ENCODE measurements at regions not wholly inside any gene's neighbourhood (a gene's known extent, or its start where the extent isn't known, plus 50 kb on each side); places are given as distances from the start of the nearest gene placed in this dataset.
"Not testable (repeated sequence)": the region's sequence is repeated elsewhere in the genome, so short reads cannot be mapped to it uniquely, and the experiment has no call there.

DNA sequence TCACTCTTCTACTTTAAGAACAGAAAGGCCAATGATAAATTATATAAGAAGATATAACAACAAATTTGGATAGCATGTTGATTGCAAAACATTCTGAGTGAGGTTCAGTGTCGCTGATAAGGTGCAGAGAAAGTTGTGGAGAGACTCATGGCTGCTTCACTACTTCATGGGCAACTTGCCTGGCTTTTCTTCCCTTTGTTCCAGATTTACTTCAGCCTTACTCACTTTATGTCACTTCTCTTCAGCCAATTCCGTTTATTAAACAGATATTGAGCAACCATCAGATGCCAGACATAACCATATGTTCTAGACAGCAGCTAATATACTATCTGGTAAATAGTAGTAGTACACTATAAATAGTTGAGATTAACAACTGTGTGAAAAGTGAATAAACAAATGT, 150.0 kb upstream of the CHL1 start:
- Histone ChIP-seq H3K27me3 (ENCODE audit: low read depth, low read length) (no peaks in the 10 kb centered on the region), H3K4me1 (ENCODE audit: control insufficient read depth in 1 of 2, insufficient read depth in 2 of 2, low read length in 2 of 2) (no peaks in the 10 kb centered on the region), H3K9me3 (ENCODE audit: control insufficient read depth in 1 of 2, low read length in 2 of 2) (no peaks in the 10 kb centered on the region), H3K27ac (ENCODE audit: low read length) (no peak overlapping the region), H3K36me3 (ENCODE audit: control insufficient read depth in 1 of 2, insufficient read depth in 2 of 2, low read length in 2 of 2) (no peaks in the 10 kb centered on the region), H3K4me3 (ENCODE audit: low read depth in 1 of 2, low read length in 2 of 2) (no peak overlapping the region)

DNA sequence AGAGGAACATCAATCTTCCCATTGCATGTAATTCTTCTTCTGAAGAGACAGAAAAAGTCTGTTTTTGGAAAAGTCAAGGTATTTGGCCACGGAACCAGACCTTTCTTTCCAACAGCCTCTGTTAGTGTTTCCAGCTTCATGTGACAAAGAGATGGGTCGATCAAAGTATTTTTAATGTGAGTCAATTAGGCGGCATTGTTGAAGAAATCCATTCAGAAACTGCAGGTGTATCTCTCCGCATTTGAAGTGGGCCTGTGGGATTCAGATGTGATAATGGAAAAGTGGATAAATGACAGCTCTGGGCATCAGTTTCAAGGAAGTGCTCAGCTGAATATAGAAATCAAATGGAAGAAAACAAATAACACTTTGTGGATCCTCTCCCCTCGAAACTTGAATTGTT, 143.1 kb upstream of the CHL1 start:
- H3K27me3 ChIP-seq (ENCODE audit: low read depth, low read length); H3K4me3 ChIP-seq (ENCODE audit: low read depth in 1 of 2, low read length in 2 of 2); H3K9me3 ChIP-seq (ENCODE audit: control insufficient read depth in 1 of 2, low read length in 2 of 2); H3K36me3 ChIP-seq (ENCODE audit: control insufficient read depth in 1 of 2, insufficient read depth in 2 of 2, low read length in 2 of 2); H3K4me1 ChIP-seq (ENCODE audit: control insufficient read depth in 1 of 2, insufficient read depth in 2 of 2, low read length in 2 of 2); H3K27ac ChIP-seq (ENCODE audit: low read length): not testable (repeated sequence)

DNA sequence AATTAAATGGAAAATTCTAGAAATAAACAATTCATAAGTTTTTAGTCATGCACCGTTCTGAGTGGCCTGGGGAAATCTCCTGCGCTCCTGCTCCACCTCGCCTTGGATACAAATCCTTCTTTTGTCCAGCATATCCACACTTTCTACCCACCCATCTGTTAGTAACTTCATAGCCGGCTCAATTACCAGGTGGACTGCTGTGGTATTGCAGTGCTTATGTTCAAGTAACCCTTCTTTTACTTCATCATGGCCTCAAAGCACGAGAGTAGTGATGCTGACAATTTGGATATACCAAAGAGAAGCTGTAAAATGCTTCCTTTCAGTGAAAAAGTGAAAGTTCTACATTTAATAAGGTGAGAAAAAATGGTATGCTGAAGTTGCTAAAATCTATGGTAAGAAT, 142.3 kb upstream of the CHL1 start:
- Histone ChIP-seq H3K36me3 (ENCODE audit: control insufficient read depth in 1 of 2, insufficient read depth in 2 of 2, low read length in 2 of 2) (no peaks in the 10 kb centered on the region), H3K9me3 (ENCODE audit: control insufficient read depth in 1 of 2, low read length in 2 of 2) (no peaks in the 10 kb centered on the region), H3K4me1 (ENCODE audit: control insufficient read depth in 1 of 2, insufficient read depth in 2 of 2, low read length in 2 of 2) (no peaks in the 10 kb centered on the region), H3K27ac (ENCODE audit: low read length) (no peak overlapping the region), H3K27me3 (ENCODE audit: low read depth, low read length) (no peaks in the 10 kb centered on the region), H3K4me3 (ENCODE audit: low read depth in 1 of 2, low read length in 2 of 2) (no peak overlapping the region)

DNA sequence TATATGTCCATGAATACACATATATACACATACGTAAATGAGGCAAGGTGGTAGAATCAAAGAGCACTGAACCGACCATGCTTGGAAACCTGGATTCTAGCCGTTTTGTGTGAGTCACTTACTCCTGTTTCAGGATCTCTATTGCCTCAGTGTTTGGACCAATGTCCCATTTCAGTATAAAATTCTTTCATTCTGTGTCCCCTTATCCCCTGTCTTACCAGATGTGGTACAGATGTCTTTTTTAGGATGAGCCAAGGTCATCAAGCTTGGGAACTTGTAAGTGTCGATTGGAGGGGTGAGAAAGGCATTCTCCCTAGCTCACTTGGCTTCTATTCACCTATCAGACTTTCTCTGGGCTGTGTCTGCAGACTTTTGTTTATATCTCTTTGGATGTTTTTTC, 139.9 kb upstream of the CHL1 start:
- no peak overlapping the region for H3K4me3 ChIP-seq (ENCODE audit: low read depth in 1 of 2, low read length in 2 of 2)
- no peaks in the 10 kb centered on the region for H3K36me3 ChIP-seq (ENCODE audit: control insufficient read depth in 1 of 2, insufficient read depth in 2 of 2, low read length in 2 of 2)
- H3K4me1 ChIP-seq (ENCODE audit: control insufficient read depth in 1 of 2, insufficient read depth in 2 of 2, low read length in 2 of 2): no peaks in the 10 kb centered on the region
- H3K9me3 ChIP-seq (ENCODE audit: control insufficient read depth in 1 of 2, low read length in 2 of 2): no peaks in the 10 kb centered on the region
- H3K27me3 ChIP-seq (ENCODE audit: low read depth, low read length): no peaks in the 10 kb centered on the region
- H3K27ac ChIP-seq (ENCODE audit: low read length): no peak overlapping the region

DNA sequence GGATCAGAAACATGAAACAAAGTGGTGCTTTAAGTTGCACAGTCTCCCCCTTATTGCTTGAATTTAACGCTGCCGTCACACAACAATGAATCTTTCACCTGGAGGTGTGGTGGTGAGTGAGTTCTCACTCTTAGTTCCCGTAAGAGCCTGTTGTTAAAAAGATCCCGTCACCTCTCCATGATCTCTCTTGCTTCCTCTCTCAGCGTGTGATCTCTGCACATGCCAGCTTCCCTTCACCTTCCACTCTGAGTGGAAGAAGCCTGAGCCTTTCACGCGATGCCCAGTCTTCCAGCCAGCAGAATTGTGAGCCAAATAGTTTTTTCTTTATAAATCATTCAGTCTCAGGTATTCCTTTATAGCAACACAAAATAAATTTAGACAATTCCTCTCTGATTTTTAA, 136.7 kb upstream of the CHL1 start:
- H3K27me3 ChIP-seq (ENCODE audit: low read depth, low read length): no peaks in the 10 kb centered on the region
- H3K4me3 ChIP-seq (ENCODE audit: low read depth in 1 of 2, low read length in 2 of 2): no peak overlapping the region
- no peak overlapping the region for H3K27ac ChIP-seq (ENCODE audit: low read length)

DNA sequence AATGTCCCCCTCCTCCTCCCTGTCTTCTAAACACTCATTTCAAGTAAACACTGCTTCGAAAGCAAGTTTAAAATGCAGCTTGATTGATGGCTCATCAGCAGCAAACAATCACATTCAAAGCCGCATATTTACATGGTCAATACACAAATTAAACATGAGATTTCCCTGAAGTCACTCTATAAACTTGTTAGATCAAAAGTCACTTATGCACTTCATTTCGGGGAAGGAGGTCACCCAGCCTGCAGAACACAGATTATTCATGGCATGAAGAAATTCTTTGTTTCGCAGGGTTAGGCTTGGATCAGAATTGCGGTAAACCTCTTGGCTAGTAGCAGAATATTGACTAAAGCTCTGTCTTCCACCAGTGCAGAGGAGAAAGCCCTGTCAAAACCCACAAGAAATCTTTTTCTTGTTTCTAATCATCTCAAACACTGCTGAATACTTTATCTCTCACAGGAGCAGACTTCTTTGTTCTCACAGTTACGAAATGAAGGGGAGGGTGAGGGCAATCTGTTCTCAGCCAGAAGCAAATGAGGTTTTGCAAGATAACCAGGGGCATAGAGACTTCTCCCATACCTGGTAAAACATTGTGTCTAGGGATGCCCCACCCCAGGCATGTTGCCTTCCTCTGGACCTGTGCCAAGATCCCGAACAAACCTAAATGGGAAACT, 133.3 kb upstream of the CHL1 start:
- no peaks in the 10 kb centered on the region for H3K36me3 ChIP-seq (ENCODE audit: control insufficient read depth in 1 of 2, insufficient read depth in 2 of 2, low read length in 2 of 2)
- H3K27ac ChIP-seq (ENCODE audit: low read length): no peak overlapping the region
- no peaks in the 10 kb centered on the region for H3K9me3 ChIP-seq (ENCODE audit: control insufficient read depth in 1 of 2, low read length in 2 of 2)
- no peak overlapping the region for H3K4me3 ChIP-seq (ENCODE audit: low read depth in 1 of 2, low read length in 2 of 2)
- no peaks in the 10 kb centered on the region for H3K27me3 ChIP-seq (ENCODE audit: low read depth, low read length)
- no peaks in the 10 kb centered on the region for H3K4me1 ChIP-seq (ENCODE audit: control insufficient read depth in 1 of 2, insufficient read depth in 2 of 2, low read length in 2 of 2)

More for the DNA sequence above, 136.7 kb upstream of the CHL1 start:
- Histone ChIP-seq H3K36me3 (ENCODE audit: control insufficient read depth in 1 of 2, insufficient read depth in 2 of 2, low read length in 2 of 2) (no peaks in the 10 kb centered on the region), H3K4me1 (ENCODE audit: control insufficient read depth in 1 of 2, insufficient read depth in 2 of 2, low read length in 2 of 2) (no peaks in the 10 kb centered on the region), H3K9me3 (ENCODE audit: control insufficient read depth in 1 of 2, low read length in 2 of 2) (no peaks in the 10 kb centered on the region)

DNA sequence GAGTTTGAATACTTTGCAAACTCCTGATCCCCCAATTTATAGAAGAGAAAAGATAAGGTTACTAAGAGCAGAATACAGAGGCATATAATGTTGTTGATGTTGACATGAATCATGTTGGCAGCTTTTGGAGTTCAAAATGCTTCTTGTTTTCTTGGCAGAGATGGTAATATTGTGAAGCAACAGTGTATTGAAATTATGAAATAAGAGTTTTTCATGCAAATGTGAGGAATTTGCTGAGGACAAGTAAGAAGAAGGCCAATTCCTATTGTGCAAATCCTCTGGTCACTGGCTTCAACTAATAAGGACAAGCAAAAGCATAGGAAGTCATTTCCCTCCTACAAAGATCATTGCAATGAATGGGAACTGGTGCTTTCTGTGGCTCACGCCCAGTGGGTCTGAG, 126.9 kb upstream of the CHL1 start:
- Histone ChIP-seq H3K27ac (ENCODE audit: low read length) (no peak overlapping the region), H3K27me3 (ENCODE audit: low read depth, low read length) (no peaks in the 10 kb centered on the region), H3K4me1 (ENCODE audit: control insufficient read depth in 1 of 2, insufficient read depth in 2 of 2, low read length in 2 of 2) (no peaks in the 10 kb centered on the region), H3K9me3 (ENCODE audit: control insufficient read depth in 1 of 2, low read length in 2 of 2) (no peaks in the 10 kb centered on the region), H3K36me3 (ENCODE audit: control insufficient read depth in 1 of 2, insufficient read depth in 2 of 2, low read length in 2 of 2) (no peaks in the 10 kb centered on the region), H3K4me3 (ENCODE audit: low read depth in 1 of 2, low read length in 2 of 2) (no peak overlapping the region)

DNA sequence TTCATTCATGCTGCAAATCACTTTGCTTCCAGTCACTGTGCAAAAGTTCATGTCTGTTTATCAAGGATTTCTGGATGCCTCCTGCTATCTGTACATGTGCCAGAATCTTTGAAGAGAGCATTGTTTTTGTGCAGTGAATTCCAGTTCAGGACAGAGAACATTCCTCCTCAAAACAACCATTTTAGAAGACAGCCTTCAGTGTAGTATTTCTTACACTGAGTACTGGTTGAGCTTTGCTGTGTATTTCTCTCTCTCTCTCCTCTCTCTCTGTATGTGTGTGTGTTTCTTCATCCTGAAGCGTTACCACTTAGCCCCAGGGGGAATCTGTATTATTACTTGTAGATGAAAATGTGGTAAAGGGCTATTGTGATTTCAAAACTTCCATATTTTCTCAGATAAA, 123.8 kb upstream of the CHL1 start:
- Histone ChIP-seq H3K27me3 (ENCODE audit: low read depth, low read length) (no peaks in the 10 kb centered on the region), H3K4me3 (ENCODE audit: low read depth in 1 of 2, low read length in 2 of 2) (no peak overlapping the region), H3K27ac (ENCODE audit: low read length) (peak overlapping the region; percentile 57), H3K36me3 (ENCODE audit: control insufficient read depth in 1 of 2, insufficient read depth in 2 of 2, low read length in 2 of 2) (no peaks in the 10 kb centered on the region), H3K4me1 (ENCODE audit: control insufficient read depth in 1 of 2, insufficient read depth in 2 of 2, low read length in 2 of 2) (no peaks in the 10 kb centered on the region), H3K9me3 (ENCODE audit: control insufficient read depth in 1 of 2, low read length in 2 of 2) (no peaks in the 10 kb centered on the region)

DNA sequence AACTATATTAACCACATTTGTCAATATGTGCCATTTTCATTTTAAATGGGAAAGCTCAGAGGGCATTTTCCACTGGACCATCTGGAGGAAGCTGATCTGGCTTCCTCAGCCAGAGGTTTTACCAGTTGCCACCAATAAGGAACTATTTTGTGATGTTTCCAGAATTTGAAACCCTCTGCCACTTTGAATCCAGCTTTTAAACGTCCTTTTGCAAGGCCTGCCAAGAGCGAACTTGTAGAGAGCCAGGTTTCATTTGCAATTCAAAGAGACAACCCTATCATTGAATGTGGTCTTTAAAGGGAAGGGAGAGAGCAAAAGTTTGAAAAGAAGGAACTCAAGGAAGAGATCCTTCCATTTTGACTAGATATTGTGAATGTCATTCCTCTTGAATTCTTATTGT, 123.3 kb upstream of the CHL1 start:
- peak overlapping the region; percentile 57 for H3K27ac ChIP-seq (ENCODE audit: low read length)

DNA sequence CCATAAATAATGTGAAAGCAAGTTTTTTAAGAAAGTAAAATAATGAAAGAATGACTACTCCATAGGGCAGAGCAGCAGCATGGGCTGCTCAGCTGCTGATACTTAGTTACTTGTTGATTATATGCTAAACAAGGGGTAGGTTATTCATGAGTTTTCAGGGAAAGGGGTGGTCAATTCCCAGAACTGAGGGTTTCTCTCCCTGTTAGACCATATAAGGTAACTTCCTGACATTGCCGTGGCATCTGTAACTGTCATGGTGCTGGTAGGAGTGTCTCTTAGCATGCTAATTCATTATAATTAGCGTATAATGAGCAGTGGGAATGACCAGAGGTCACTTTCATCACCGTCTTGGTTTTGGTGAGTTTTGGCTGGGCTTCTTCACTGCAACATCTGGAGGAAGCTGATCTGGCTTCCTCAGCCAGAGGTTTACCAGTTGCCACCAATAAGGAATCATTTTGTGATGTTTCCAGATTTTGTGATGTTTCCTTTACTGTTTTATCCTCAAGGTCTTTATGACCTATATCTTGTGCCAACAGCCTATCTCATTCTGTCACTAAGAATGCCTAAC, 121.8 kb upstream of the CHL1 start:
- Histone ChIP-seq H3K4me3 (ENCODE audit: low read depth in 1 of 2, low read length in 2 of 2) (no peak overlapping the region), H3K9me3 (ENCODE audit: control insufficient read depth in 1 of 2, low read length in 2 of 2) (no peaks in the 10 kb centered on the region), H3K36me3 (ENCODE audit: control insufficient read depth in 1 of 2, insufficient read depth in 2 of 2, low read length in 2 of 2) (no peaks in the 10 kb centered on the region), H3K27ac (ENCODE audit: low read length) (no peak overlapping the region), H3K27me3 (ENCODE audit: low read depth, low read length) (no peaks in the 10 kb centered on the region), H3K4me1 (ENCODE audit: control insufficient read depth in 1 of 2, insufficient read depth in 2 of 2, low read length in 2 of 2) (no peaks in the 10 kb centered on the region)

More for the DNA sequence above, 123.3 kb upstream of the CHL1 start:
- Histone ChIP-seq H3K4me3 (ENCODE audit: low read depth in 1 of 2, low read length in 2 of 2) (no peak overlapping the region), H3K27me3 (ENCODE audit: low read depth, low read length) (no peaks in the 10 kb centered on the region), H3K4me1 (ENCODE audit: control insufficient read depth in 1 of 2, insufficient read depth in 2 of 2, low read length in 2 of 2) (no peaks in the 10 kb centered on the region), H3K9me3 (ENCODE audit: control insufficient read depth in 1 of 2, low read length in 2 of 2) (no peaks in the 10 kb centered on the region), H3K36me3 (ENCODE audit: control insufficient read depth in 1 of 2, insufficient read depth in 2 of 2, low read length in 2 of 2) (no peaks in the 10 kb centered on the region)

DNA sequence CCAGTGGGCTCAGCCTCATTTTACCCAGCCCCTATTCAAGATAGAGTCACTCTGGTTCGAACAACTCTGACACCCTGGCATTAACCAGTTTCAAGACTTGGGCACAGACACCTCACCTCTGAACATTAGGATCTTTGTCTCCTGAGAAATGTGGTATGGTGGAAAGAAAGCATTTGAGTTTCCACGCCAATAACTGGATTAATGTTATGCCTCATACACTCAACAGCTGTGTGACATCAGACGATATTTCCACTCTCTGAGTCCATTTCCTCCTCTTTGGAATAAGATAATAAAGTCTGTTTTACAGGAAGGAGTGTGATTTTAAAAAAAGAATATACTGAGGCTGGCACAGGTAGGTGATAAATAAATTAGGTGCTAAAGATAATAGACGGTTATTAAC, 121.3 kb upstream of the CHL1 start:
- Histone ChIP-seq H3K9me3 (ENCODE audit: control insufficient read depth in 1 of 2, low read length in 2 of 2) (no peaks in the 10 kb centered on the region), H3K4me3 (ENCODE audit: low read depth in 1 of 2, low read length in 2 of 2) (no peak overlapping the region), H3K27ac (ENCODE audit: low read length) (no peak overlapping the region), H3K4me1 (ENCODE audit: control insufficient read depth in 1 of 2, insufficient read depth in 2 of 2, low read length in 2 of 2) (no peaks in the 10 kb centered on the region), H3K36me3 (ENCODE audit: control insufficient read depth in 1 of 2, insufficient read depth in 2 of 2, low read length in 2 of 2) (no peaks in the 10 kb centered on the region), H3K27me3 (ENCODE audit: low read depth, low read length) (no peaks in the 10 kb centered on the region)

DNA sequence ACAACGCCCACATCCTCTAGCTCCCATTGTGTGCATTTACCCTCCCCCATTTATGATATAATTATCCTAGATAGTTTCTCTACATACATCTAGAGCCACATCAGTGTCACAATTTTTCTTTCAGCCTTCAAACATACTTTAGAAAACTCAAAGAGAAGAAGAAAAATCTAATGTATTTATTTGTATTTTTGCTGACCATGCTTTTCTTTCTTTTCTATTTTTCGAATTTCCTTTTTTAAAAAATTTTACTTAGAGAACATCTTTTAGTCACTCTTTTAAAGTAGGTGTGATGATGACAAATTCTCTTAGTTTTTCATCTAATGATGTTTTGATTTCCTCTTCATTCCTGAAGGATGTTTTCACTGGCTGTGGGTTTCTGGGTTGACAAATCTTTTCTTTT, 117.0 kb upstream of the CHL1 start:
- H3K27me3 ChIP-seq (ENCODE audit: low read depth, low read length): no peaks in the 10 kb centered on the region
- H3K36me3 ChIP-seq (ENCODE audit: control insufficient read depth in 1 of 2, insufficient read depth in 2 of 2, low read length in 2 of 2): no peaks in the 10 kb centered on the region
- H3K27ac ChIP-seq (ENCODE audit: low read length): no peak overlapping the region
- H3K4me1 ChIP-seq (ENCODE audit: control insufficient read depth in 1 of 2, insufficient read depth in 2 of 2, low read length in 2 of 2): no peaks in the 10 kb centered on the region
- H3K4me3 ChIP-seq (ENCODE audit: low read depth in 1 of 2, low read length in 2 of 2): no peak overlapping the region
- no peaks in the 10 kb centered on the region for H3K9me3 ChIP-seq (ENCODE audit: control insufficient read depth in 1 of 2, low read length in 2 of 2)

Data from muscle layer of duodenum (tissue), 2 donors.